Fibroblast of pulmonary artery (primary cell): ENCODE measurements at regions not wholly inside any gene's neighbourhood (a gene's known extent, or its start where the extent isn't known, plus 50 kb on each side); places are given as distances from the start of the nearest gene placed in this dataset.
A peak's percentile ranks its signal among the peaks of the same experiment; 100 is the strongest.
"Not testable (repeated sequence)": the region's sequence is repeated elsewhere in the genome, so short reads cannot be mapped to it uniquely, and the experiment has no call there.

Experiments
- DNase-seq: peaks from one replicate; pipeline ENCODE4 v3.0.0-alpha.2; 2010; ENCODE audit warnings: low read depth
- H3K4me3 ChIP-seq: replicated peaks from 2 replicates; pipeline ENCODE4 v1.5.1; 2011; ENCODE audit warnings: low read depth, mild to moderate bottlenecking, control low read depth, low read length, moderate library complexity
- CTCF ChIP-seq: IDR thresholded peaks from 2 replicates; pipeline ENCODE4 v1.5.1; 2011; ENCODE audit warnings: mild to moderate bottlenecking, control low read depth, low read length, inconsistent platforms; ENCODE audit errors: missing control alignments

- DNase-seq: no peak
Observed at GRCh38 chr2:234391625-234392024, 105.3 kb downstream of the ARL4C start.

GRCh38 chr2:234389661-234390060, 107.2 kb downstream of the ARL4C start:
- not testable (repeated sequence) for DNase-seq, H3K4me3 ChIP-seq

More at GRCh38 chr2:234391625-234392024, 105.3 kb downstream of the ARL4C start:
- no peak overlapping the region for H3K4me3 ChIP-seq
- TF ChIP-seq CTCF: no peak

- no peak for TF ChIP-seq CTCF
- no peak overlapping the region for H3K4me3 ChIP-seq
- no peak for DNase-seq
Observed at GRCh38 chr2:234388591-234388990, 108.3 kb downstream of the ARL4C start.

- TF ChIP-seq CTCF: no peak
- DNase-seq: no peak
Observed at GRCh38 chr2:234386971-234387370, 109.9 kb downstream of the ARL4C start.

GRCh38 chr2:234382131-234382530, 114.8 kb downstream of the ARL4C start:
- no peak for DNase-seq
- no peak overlapping the region for H3K4me3 ChIP-seq
- no peak for TF ChIP-seq CTCF

More at GRCh38 chr2:234386971-234387370, 109.9 kb downstream of the ARL4C start:
- H3K4me3 ChIP-seq: no peak overlapping the region

GRCh38 chr2:234378958-234379357, 117.9 kb downstream of the ARL4C start:
- not testable (repeated sequence) for DNase-seq

GRCh38 chr2:234378440-234378839, 118.4 kb downstream of the ARL4C start:
- H3K4me3 ChIP-seq: no peak overlapping the region

More at GRCh38 chr2:234378958-234379357, 117.9 kb downstream of the ARL4C start:
- H3K4me3 ChIP-seq: not testable (repeated sequence)

More at GRCh38 chr2:234378440-234378839, 118.4 kb downstream of the ARL4C start:
- TF ChIP-seq CTCF: no peak
- peak; percentile 31 for DNase-seq
